ENCODE measurements at regions not wholly inside any gene's neighbourhood (a gene's known extent, or its start where the extent isn't known, plus 50 kb on each side); places are given as distances from the start of the nearest gene placed in this dataset.

GRCh38 chr3:73893089-73893488 lies 268.3 kb upstream of the PDZRN3 start:
- Histone ChIP-seq H3K27ac (no peak overlapping the region), H3K4me2 (no peak overlapping the region), H3K27me3 (ENCODE audit: insufficient read depth, low read depth) (no peaks in the 10 kb centered on the region), H3K9me2 (ENCODE audit: insufficient read depth) (no peaks in the 10 kb centered on the region), H3K79me2 (ENCODE audit: low read depth) (no peaks in the 10 kb centered on the region), H3K9me3 (ENCODE audit: insufficient read depth, low read depth) (no peaks in the 10 kb centered on the region), H3K36me3 (ENCODE audit: low read depth) (no peaks in the 10 kb centered on the region), H4K20me1 (ENCODE audit: insufficient read depth) (no peaks in the 10 kb centered on the region), H3K4me3 (no peak overlapping the region), H3F3A (ENCODE audit: insufficient read depth, low read depth) (no peaks in the 10 kb centered on the region), H3K4me1 (replicated peaks; ENCODE audit: insufficient read depth) (no peaks in the 10 kb centered on the region), H2AFZ (no peak overlapping the region)
- CTCF ChIA-PET = no interaction called here
- no TSS peak for BruUV-seq (replicated peaks)
- no peak for DNase-seq
- POLR2A ChIA-PET (ENCODE audit: unreplicated experiment) = no interaction called here
- no peak for TF ChIP-seq EZH2 (IDR thresholded peaks at IDR 0.05; ENCODE audit: low read depth)
- TF ChIP-seq CTCF (conservative IDR thresholded peaks at IDR 0.05) = no peak
- intact Hi-C loops (cut with micrococcal nuclease; ENCODE audit: unreplicated experiment) = no loop called here

GRCh38 chr3:73885862-73886261 lies 261.1 kb upstream of the PDZRN3 start:
- Histone ChIP-seq H4K20me1 (ENCODE audit: insufficient read depth) (no peaks in the 10 kb centered on the region), H3K4me1 (replicated peaks; ENCODE audit: insufficient read depth) (no peaks in the 10 kb centered on the region), H3F3A (ENCODE audit: insufficient read depth, low read depth) (no peaks in the 10 kb centered on the region), H3K4me2 (no peak overlapping the region), H3K79me2 (ENCODE audit: low read depth) (no peaks in the 10 kb centered on the region), H3K27ac (no peak overlapping the region), H3K9me3 (ENCODE audit: insufficient read depth, low read depth) (no peaks in the 10 kb centered on the region), H3K4me3 (no peak overlapping the region), H2AFZ (no peak overlapping the region), H3K9me2 (ENCODE audit: insufficient read depth) (no peaks in the 10 kb centered on the region), H3K36me3 (ENCODE audit: low read depth) (no peaks in the 10 kb centered on the region), H3K27me3 (ENCODE audit: insufficient read depth, low read depth) (no peaks in the 10 kb centered on the region)
- TF ChIP-seq CTCF (conservative IDR thresholded peaks at IDR 0.05) (no peak), EZH2 (IDR thresholded peaks at IDR 0.05; ENCODE audit: low read depth) (no peak)
- CTCF ChIA-PET = no interaction called here
- intact Hi-C loops (cut with micrococcal nuclease; ENCODE audit: unreplicated experiment) = no loop called here
- no TSS peak for BruUV-seq (replicated peaks)
- no peak for DNase-seq
- POLR2A ChIA-PET (ENCODE audit: unreplicated experiment) = no interaction called here

- no peak overlapping the region for H3K4me3 ChIP-seq
- no TSS peak for BruUV-seq (replicated peaks)
- no peaks in the 10 kb centered on the region for H4K20me1 ChIP-seq (ENCODE audit: insufficient read depth)
- H2AFZ ChIP-seq = no peak overlapping the region
- H3K4me1 ChIP-seq (replicated peaks; ENCODE audit: insufficient read depth) = no peaks in the 10 kb centered on the region
- H3K9me3 ChIP-seq (ENCODE audit: insufficient read depth, low read depth) = no peaks in the 10 kb centered on the region
- ChIA-PET POLR2A (ENCODE audit: unreplicated experiment) (no interaction called here), CTCF (no interaction called here)
- no peaks in the 10 kb centered on the region for H3F3A ChIP-seq (ENCODE audit: insufficient read depth, low read depth)
- no peak overlapping the region for H3K4me2 ChIP-seq
- H3K27ac ChIP-seq = no peak overlapping the region
- H3K27me3 ChIP-seq (ENCODE audit: insufficient read depth, low read depth) = no peaks in the 10 kb centered on the region
- no peaks in the 10 kb centered on the region for H3K36me3 ChIP-seq (ENCODE audit: low read depth)
- no peaks in the 10 kb centered on the region for H3K9me2 ChIP-seq (ENCODE audit: insufficient read depth)
- intact Hi-C loops (cut with micrococcal nuclease; ENCODE audit: unreplicated experiment) = no loop called here
- no peak for TF ChIP-seq CTCF (conservative IDR thresholded peaks at IDR 0.05)
- no peak for TF ChIP-seq EZH2 (IDR thresholded peaks at IDR 0.05; ENCODE audit: low read depth)
- no peak for DNase-seq
- no peaks in the 10 kb centered on the region for H3K79me2 ChIP-seq (ENCODE audit: low read depth)
Measured at GRCh38 chr3:73884361-73884760, 259.6 kb upstream of the PDZRN3 start.

Measured in PC-9 (cell line).